Calu3 (cell line): ENCODE measurements at regions not wholly inside any gene's neighbourhood (a gene's known extent, or its start where the extent isn't known, plus 50 kb on each side); places are given as distances from the start of the nearest gene placed in this dataset.

Source experiments
- BruUV-seq: library from RNA; stranded (reverse); fragments of 400-500 nt; replicated peaks from 2 replicates; lab custom pipeline; 2021; lab: Mats Ljungman, UMichigan
- CTCF ChIA-PET: fragments of 300-600 bp; sonication (Branson Sonifier 250); formaldehyde crosslinking; loops from one replicate; lab custom pipeline; 2022; ENCODE audit warnings: antibody characterized with exemption; lab: Charles Lee
- DNase-seq: peaks from one replicate; pipeline ENCODE4 v3.0.0; 2022
- H3K27ac Mint-ChIP-seq: one replicate; pipeline ENCODE4 v1.8.0; 2022; ENCODE audit warnings: mixed read lengths; ENCODE audit not compliant: unreplicated experiment
- H3K27me3 Mint-ChIP-seq: one replicate; pipeline ENCODE4 v1.8.0; 2022; ENCODE audit warnings: mixed read lengths; ENCODE audit not compliant: unreplicated experiment
- H3K36me3 Mint-ChIP-seq: one replicate; pipeline ENCODE4 v1.8.0; 2022; ENCODE audit warnings: mild to moderate bottlenecking, moderate library complexity, mixed read lengths; ENCODE audit not compliant: insufficient read depth, unreplicated experiment
- H3K4me1 Mint-ChIP-seq: one replicate; pipeline ENCODE4 v1.8.0; 2022; ENCODE audit warnings: mild to moderate bottlenecking, low read depth, mixed read lengths; ENCODE audit not compliant: unreplicated experiment
- H3K4me3 Mint-ChIP-seq: one replicate; pipeline ENCODE4 v1.8.0; 2022; ENCODE audit warnings: mild to moderate bottlenecking, low read depth, moderate library complexity, mixed read lengths; ENCODE audit not compliant: unreplicated experiment
- H3K9me3 Mint-ChIP-seq: one replicate; pipeline ENCODE4 v1.8.0; 2022; ENCODE audit warnings: low read depth, mixed read lengths; ENCODE audit not compliant: unreplicated experiment
- CTCF ChIP-seq: fragments of 200-600 bp; IDR thresholded peaks from one replicate; pipeline ENCODE4 v1.8.0; 2022; ENCODE audit warnings: antibody characterized with exemption; ENCODE audit not compliant: unreplicated experiment
- intact Hi-C: fragments of 100-400 bp; cut with micrococcal nuclease; formaldehyde crosslinking; loops from one replicate; pipeline ENCODE4 v1.10.0; 2022; ENCODE audit not compliant: unreplicated experiment

DNA sequence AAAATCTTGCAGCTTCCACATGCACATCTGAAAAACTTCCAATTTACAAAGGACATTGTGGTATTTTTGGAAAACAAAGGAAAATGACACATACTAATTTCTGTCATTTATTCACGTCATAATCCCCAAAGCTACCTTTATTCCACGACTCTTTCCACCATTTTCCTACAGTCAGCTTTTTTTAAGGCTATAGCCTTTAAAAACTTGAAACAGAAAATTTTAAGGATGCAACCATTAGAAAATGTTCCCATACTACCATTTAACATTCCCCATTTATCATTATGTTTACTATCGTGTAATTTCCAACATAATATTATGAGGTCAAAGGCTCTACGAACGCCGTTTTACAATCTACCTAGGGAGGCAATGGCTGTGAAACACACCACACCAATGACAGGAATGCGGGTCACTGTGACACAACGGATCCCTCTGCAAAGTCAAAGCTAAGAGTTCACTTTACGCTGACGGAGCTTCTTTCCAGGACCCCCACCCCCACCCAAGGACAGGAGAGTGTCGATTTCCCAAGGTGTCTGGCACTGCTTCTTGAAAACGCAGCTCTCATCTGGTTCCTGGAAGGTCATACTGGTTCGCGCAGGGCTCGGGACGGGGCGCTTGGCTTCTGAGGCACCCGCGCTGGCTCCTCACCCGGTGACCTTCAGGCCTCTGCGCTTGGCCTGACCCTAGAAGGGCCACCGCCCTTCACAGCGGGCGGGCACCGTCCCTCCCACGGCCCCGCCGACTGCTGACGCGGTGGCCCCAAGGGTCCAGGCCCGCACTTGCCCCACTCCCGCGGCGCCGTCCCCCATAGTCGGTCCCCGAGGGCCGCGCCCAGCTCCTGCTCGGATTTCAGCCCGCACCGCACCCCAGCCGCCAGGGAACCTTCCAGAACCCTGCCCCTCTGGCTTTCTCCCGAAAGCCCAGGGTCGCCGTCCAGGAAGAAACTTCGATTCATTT lies 50.5 kb upstream of the ATF3 start:
- peak; percentile 48 for DNase-seq
- H3K27me3 Mint-ChIP-seq = no peaks in the 10 kb centered on the region
- peak overlapping the region; percentile 72 for H3K4me3 Mint-ChIP-seq
- H3K9me3 Mint-ChIP-seq = peaks cover 3% of the 10 kb centered on the region
- intact Hi-C loops = loop anchor here (2.0 kb wide), 1 partner anchor 69 kb away; no protein-coding TSS in a partner anchor
- H3K36me3 Mint-ChIP-seq = peaks cover 17% of the 10 kb centered on the region
- BruUV-seq = TSS peak; percentile 69
- TF ChIP-seq CTCF = no peak
- CTCF ChIA-PET = interaction anchor here (0.6 to 1.6 kb wide), 7 partner anchors 9 to 87 kb away, joined by 3 to 5 read pairs (median 3); no protein-coding TSS in a partner anchor
- H3K4me1 Mint-ChIP-seq = peaks cover 31% of the 10 kb centered on the region
- peak overlapping the region; percentile 95 for H3K27ac Mint-ChIP-seq

DNA sequence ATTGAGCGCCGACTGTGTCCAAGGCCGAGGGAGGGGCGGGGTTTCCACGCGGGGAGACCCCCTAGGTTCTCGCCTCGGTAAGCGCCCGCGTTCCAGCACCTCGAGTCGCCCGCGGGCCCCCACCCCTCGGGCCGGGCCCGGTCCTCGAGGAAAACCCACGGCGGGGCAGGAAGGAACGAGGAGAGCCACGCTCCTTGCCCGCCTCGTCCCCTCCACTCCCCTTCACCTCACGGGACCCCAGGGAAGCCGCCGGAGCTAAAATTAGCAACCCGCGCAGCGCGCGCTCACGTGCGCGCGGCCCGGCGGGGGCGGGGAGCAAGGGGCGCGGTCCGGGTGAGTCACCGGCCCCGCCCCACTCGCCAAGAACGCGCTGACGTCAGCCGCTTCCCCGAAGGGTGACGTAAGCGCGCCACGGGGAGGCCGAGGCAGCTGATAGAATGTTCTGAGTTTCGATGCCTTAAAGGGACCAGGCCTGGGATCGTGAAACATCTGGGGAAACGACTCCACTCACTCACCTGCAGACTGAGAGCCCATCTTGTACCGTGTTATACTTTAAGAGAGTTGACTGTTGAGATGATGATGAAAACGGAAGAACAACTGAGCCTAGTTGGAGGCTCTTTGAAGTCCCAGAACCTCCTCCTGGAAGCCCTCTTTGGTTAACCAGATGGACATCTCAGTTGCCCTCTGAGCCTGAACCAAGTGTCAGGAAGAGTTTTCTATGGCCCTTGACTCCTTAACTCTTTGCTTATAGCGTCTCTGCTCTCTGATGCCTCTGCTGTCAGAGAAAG lies 49.7 kb upstream of the ATF3 start:
- Mint-ChIP-seq H3K27me3 (no peaks in the 10 kb centered on the region), H3K27ac (peak overlapping the region; percentile 95), H3K36me3 (peaks cover 17% of the 10 kb centered on the region), H3K4me3 (peak overlapping the region; percentile 72), H3K4me1 (peaks cover 31% of the 10 kb centered on the region), H3K9me3 (peaks cover 3% of the 10 kb centered on the region)
- BruUV-seq = TSS peak; percentile 97
- TF ChIP-seq CTCF = no peak
- CTCF ChIA-PET = interaction anchor here (0.6 to 1.6 kb wide), 7 partner anchors 9 to 88 kb away, joined by 3 to 5 read pairs (median 3); no protein-coding TSS in a partner anchor
- peak; percentile 91 for DNase-seq
- intact Hi-C loops = loop anchor here (2.0 kb wide), 1 partner anchor 70 kb away; no protein-coding TSS in a partner anchor
